Right lobe of liver (tissue), 6 donors: ENCODE measurements at regions not wholly inside any gene's neighbourhood (a gene's known extent, or its start where the extent isn't known, plus 50 kb on each side); places are given as distances from the start of the nearest gene placed in this dataset.

Experiments used
- ATAC-seq, 4 donors: fragments of 200-7000 bp; cut with Tn5 transposase; one replicate each; pipeline ENCODE4 v1.9.1; 2020; ENCODE audit warnings: mild to moderate bottlenecking in 4 of 4, moderate library complexity in 4 of 4
- DNase-seq, 3 donors: peaks; one replicate each; pipeline ENCODE4 v3.0.0-alpha.2; 2020
- H3K27ac ChIP-seq, 3 donors: fragments of 200-600 bp; one replicate each; pipeline ENCODE4 v1.8.0; 2022
- H3K27me3 ChIP-seq, 2 donors: fragments of 200-600 bp; one replicate each; pipeline ENCODE4 v1.8.0; 2022
- H3K36me3 ChIP-seq, 4 donors: fragments of 200-600 bp; sonication (generic) in 1 of 4; one replicate each; pipeline versions ENCODE4 v1.5.1 to v1.8.0; 2017 to 2022; ENCODE audit warnings: control low read depth in 1 of 4
- H3K4me1 ChIP-seq, 4 donors: fragments of 200-600 bp; sonication (generic) in 1 of 4; one replicate each; pipeline versions ENCODE4 v1.5.1 to v1.8.0; 2017 to 2022; ENCODE audit warnings: control low read depth in 1 of 4
- H3K4me3 ChIP-seq, 3 donors: fragments of 200-600 bp; one replicate each; pipeline ENCODE4 v1.8.0; 2022
- H3K9me3 ChIP-seq, 4 donors: fragments of 200-600 bp; sonication (generic) in 1 of 4; one replicate each; pipeline versions ENCODE4 v1.5.1 to v1.8.0; 2017 to 2022; ENCODE audit warnings: control low read depth in 1 of 4
- CTCF ChIP-seq, 4 donors: fragments of 200-600 bp in 3 of 4; fragments of 450-650 bp in 1 of 4; IDR thresholded peaks; one replicate each; pipeline versions ENCODE4 v1.5.1 to v1.8.0; 2016 to 2022; ENCODE audit warnings: antibody characterized with exemption in 4 of 4, mild to moderate bottlenecking in 2 of 4
- POLR2A ChIP-seq: fragments of 450-650 bp; IDR thresholded peaks from one replicate; pipeline ENCODE4 v1.6.1; 2017; ENCODE audit warnings: antibody characterized with exemption, mild to moderate bottlenecking
- WGBS: methylation state at CpG from one replicate; pipeline ENCODE4 v1.1.6; 2018; ENCODE audit warnings: low coverage, low lambda C conversion rate; ENCODE audit not compliant: insufficient coverage; ENCODE audit errors: missing lambda C conversion rate; 5-methylcytosine and 5-hydroxymethylcytosine counted together
- intact Hi-C, 2 donors: fragments of 100-400 bp; cut with DNase I; formaldehyde crosslinking; loops; one replicate each; pipeline versions ENCODE4 v1.11.2 to v1.14.1; 2022
- donor health status: DM: no; HTN: yes; CAD: no.
- donor health status: DM: no; HTN: no; CAD: no.
- donor health status: DM: no; HTN: no; CAD: no.
- donor health status: DM: no; HTN: yes; CAD: no.
- donor health status: DM: no; HTN: yes; CAD: no.

DNA sequence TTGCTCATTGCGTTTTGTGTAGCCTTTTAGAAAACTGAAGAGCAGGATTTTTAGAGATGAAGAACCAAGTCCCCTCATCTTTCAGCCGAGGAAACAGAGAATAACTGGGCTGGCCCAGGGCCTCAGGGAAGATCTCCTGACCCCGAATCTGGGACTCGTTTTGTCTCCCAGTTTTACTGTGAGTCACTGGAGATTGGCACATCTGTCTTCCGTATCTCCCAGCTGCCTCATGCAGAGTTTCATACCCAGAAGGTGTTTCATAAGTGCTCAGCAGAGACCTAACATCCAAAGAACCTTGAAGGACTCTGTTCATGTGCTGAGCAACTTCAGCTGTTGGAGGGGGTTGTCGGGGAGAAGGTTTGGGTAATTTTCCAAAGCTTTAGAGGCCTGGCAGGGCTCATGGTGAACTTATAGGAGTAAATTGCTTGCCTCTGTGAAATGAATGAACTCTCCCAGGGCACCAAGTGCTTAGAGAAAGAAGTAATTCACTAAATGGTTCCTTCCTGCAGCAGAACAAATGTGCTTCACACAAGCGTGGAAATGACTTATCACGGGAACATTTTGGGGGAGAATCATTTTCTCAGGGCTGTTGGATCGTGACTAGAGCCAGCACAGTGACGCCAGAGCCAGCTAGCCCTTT, 121.4 kb downstream of the FAM43A start:
- peak in 1 of 3 donors; percentile 3 for DNase-seq
- Histone ChIP-seq H3K4me1 (no peaks in the 10 kb centered on the region), H3K36me3 (no peaks in the 10 kb centered on the region), H3K9me3 (no peaks in the 10 kb centered on the region), H3K4me3 (no peak overlapping the region), H3K27ac (no peak overlapping the region), H3K27me3 (no peaks in the 10 kb centered on the region)
- TF ChIP-seq CTCF (IDR thresholded peaks at IDR 0.05) (no peak), POLR2A (no peak)
- ATAC-seq, result no peak
- intact Hi-C loops, result no loop called here
- 72% methylated on average over 3 of the region's 10 CpGs for WGBS

GRCh38 chr3:194808640-194809097, 123.0 kb downstream of the FAM43A start:
- Histone ChIP-seq H3K27ac (no peak overlapping the region), H3K9me3 (no peaks in the 10 kb centered on the region), H3K36me3 (no peaks in the 10 kb centered on the region), H3K4me3 (no peak overlapping the region), H3K27me3 (no peaks in the 10 kb centered on the region), H3K4me1 (no peaks in the 10 kb centered on the region)
- TF ChIP-seq CTCF (IDR thresholded peaks at IDR 0.05), result no peak
- no peak for TF ChIP-seq POLR2A
- ATAC-seq, result no peak
- 90% methylated on average over 3 of the region's 3 CpGs for WGBS
- intact Hi-C loops, result no loop called here
- peak in 1 of 3 donors; percentile 35 for DNase-seq

- WGBS, result 100% methylated on average over 5 of the region's 6 CpGs
- H3K9me3 ChIP-seq, result no peaks in the 10 kb centered on the region
- H3K27ac ChIP-seq, result no peak overlapping the region
- H3K27me3 ChIP-seq, result no peaks in the 10 kb centered on the region
- intact Hi-C loops, result no loop called here
- no peak for ATAC-seq
- no peaks in the 10 kb centered on the region for H3K36me3 ChIP-seq
- DNase-seq, result peak in 1 of 3 donors; percentile 14
- H3K4me1 ChIP-seq, result no peaks in the 10 kb centered on the region
- TF ChIP-seq POLR2A (no peak), CTCF (IDR thresholded peaks at IDR 0.05) (no peak)
- no peak overlapping the region for H3K4me3 ChIP-seq
These were observed 123.7 kb downstream of the FAM43A start for GRCh38 chr3:194809382-194809781.

DNA sequence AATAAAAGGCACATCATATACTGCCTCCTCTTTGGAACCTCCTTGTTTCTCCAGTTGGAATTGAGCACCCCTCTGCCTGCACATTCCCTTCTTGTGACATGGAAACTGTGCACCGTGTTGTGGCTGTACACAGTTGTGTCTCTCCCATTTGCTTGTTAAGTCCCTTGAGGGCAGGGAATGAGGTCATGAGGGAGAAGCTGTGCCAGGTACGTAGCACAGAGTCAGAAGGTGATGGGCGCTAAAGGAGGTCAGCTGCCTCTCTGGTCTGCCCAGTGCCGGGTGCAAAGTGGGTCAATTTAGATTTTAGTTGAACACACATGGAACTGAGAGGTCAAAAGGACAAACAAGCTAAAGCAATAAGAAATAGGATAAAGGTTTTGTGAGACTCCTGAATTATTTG, 124.4 kb downstream of the FAM43A start:
- DNase-seq, result peak in 1 of 3 donors; percentile 31
- no peaks in the 10 kb centered on the region for H3K36me3 ChIP-seq
- TF ChIP-seq POLR2A, result no peak
- no peak for TF ChIP-seq CTCF (IDR thresholded peaks at IDR 0.05)
- 41% methylated on average over 4 of the region's 4 CpGs for WGBS
- H3K4me1 ChIP-seq, result no peaks in the 10 kb centered on the region
- no peaks in the 10 kb centered on the region for H3K9me3 ChIP-seq
- H3K4me3 ChIP-seq, result no peak overlapping the region
- H3K27ac ChIP-seq, result no peak overlapping the region
- ATAC-seq, result no peak
- H3K27me3 ChIP-seq, result no peaks in the 10 kb centered on the region
- intact Hi-C loops, result no loop called here
